Erythroblast (primary cell): ENCODE measurements at regions not wholly inside any gene's neighbourhood (a gene's known extent, or its start where the extent isn't known, plus 50 kb on each side); places are given as distances from the start of the nearest gene placed in this dataset.

ENCODE experiments used
- GATA1 ChIP-seq: IDR thresholded peaks from 2 replicates; pipeline ENCODE4 v1.6.1; 2011; ENCODE audit warnings: low read depth, mild to moderate bottlenecking, control low read depth, low read length, moderate library complexity
- POLR2A ChIP-seq: IDR thresholded peaks from 2 replicates; pipeline ENCODE4 v1.6.1; 2011; ENCODE audit warnings: mild to moderate bottlenecking, low read length

- TF ChIP-seq POLR2A: no peak
- no peak for TF ChIP-seq GATA1
These were observed 417.5 kb upstream of the HS6ST1 start for GRCh38 chr2:128736046-128736688.
